Stimulated activated effector memory CD8-positive, alpha-beta T cell treated with anti-CD3 and anti-CD28 coated beads, Interleukin-12 subunit alpha, Interleukin-12 subunit beta, amount 100 ng/mL, for 72 hours (primary cell): ENCODE measurements at regions not wholly inside any gene's neighbourhood (a gene's known extent, or its start where the extent isn't known, plus 50 kb on each side); places are given as distances from the start of the nearest gene placed in this dataset.

ENCODE experiments used
- ATAC-seq: fragments of 150-1000 bp; cut with Tn5 transposase; 2 replicates; pipeline ENCODE4 v1.10.0; 2021
- DNase-seq, 2 donors: peaks; one replicate each; pipeline ENCODE4 v3.0.0; 2021 to 2022; ENCODE audit warnings: low spot score in 2 of 2
- H3K27ac Mint-ChIP-seq: one replicate; pipeline ENCODE4 v1.8.0; 2022; ENCODE audit warnings: mild to moderate bottlenecking, mixed read lengths
- H3K36me3 Mint-ChIP-seq: one replicate; pipeline ENCODE4 v1.8.0; 2022; ENCODE audit warnings: mild to moderate bottlenecking, mixed read lengths
- H3K4me1 Mint-ChIP-seq: one replicate; pipeline ENCODE4 v1.8.0; 2022; ENCODE audit warnings: mixed read lengths
- H3K4me3 Mint-ChIP-seq: one replicate; pipeline ENCODE4 v1.8.0; 2022; ENCODE audit warnings: mild to moderate bottlenecking, mixed read lengths
- H3K9me3 Mint-ChIP-seq: one replicate; pipeline ENCODE4 v1.8.0; 2022; ENCODE audit warnings: mixed read lengths

DNA sequence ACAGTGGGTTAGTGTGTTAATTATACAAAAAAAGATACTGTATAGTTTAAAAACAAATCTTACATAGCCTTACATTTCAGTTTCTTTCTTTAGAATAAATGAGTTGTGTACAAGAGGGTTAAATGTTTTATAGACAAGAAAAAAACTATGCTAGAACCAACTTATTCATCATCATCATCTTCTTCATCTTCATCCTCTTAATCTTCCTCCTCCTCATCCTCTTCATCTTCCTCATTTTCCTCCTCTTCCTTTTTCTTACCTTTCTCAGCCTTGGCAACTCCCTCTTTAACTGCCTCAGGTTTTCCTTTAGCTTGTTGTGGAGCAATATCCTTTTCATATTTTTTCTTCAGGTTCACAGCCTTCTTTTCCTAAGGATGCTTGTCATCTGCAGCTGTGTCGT lies 53.7 kb downstream of the RPS12 start:
- no peak for DNase-seq
- no peak for ATAC-seq
- H3K9me3 Mint-ChIP-seq = no peaks in the 10 kb centered on the region
- H3K4me1 Mint-ChIP-seq = no peaks in the 10 kb centered on the region
- H3K36me3 Mint-ChIP-seq = no peaks in the 10 kb centered on the region
- H3K27ac Mint-ChIP-seq = no peak overlapping the region
- no peak overlapping the region for H3K4me3 Mint-ChIP-seq

DNA sequence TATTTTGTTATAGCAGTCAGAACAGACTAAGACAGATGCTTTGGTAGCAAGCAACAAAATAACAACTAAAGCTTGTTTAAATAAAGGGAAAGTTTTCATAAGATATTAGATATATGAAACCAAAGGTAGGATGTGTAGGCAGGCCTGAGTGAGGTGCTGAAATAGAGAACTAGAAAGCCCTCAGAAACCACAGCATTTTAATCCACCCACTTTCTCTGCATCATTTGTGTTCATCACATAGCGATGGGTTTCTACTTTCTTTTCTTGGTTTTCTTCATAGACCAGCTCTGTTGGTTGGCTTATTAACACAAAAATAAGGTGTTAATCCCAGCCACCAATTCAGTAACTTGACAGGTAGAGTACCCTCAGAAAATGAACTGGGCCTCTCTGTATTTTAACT lies 58.6 kb downstream of the RPS12 start:
- H3K4me1 Mint-ChIP-seq = no peaks in the 10 kb centered on the region
- no peak for DNase-seq
- no peak overlapping the region for H3K4me3 Mint-ChIP-seq
- peak; percentile 83 for ATAC-seq
- peaks cover 6% of the 10 kb centered on the region for H3K9me3 Mint-ChIP-seq
- H3K36me3 Mint-ChIP-seq = no peaks in the 10 kb centered on the region
- no peak overlapping the region for H3K27ac Mint-ChIP-seq

DNA sequence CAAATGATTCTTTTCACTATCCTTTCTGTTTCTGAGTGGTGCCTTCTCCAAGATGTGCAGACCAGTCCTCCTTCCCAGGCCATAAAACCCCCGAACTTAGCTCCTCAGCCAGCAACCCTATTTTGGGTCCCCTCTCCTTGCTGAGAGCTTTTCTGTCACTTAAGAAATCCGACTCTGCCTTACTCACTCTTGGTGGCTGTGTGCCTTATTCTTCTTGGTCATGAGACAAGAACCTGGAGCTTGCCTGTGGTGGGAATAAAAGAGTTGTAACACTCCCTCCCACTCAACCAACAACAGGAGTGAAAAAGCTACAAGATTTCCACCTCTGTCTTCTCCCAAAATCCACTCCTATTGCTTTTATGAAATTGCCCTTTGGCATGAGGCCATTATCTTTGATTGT lies 62.6 kb downstream of the RPS12 start:
- Mint-ChIP-seq H3K4me1 (no peaks in the 10 kb centered on the region), H3K9me3 (peaks cover 6% of the 10 kb centered on the region), H3K4me3 (no peak overlapping the region), H3K27ac (no peak overlapping the region), H3K36me3 (no peaks in the 10 kb centered on the region)
- ATAC-seq (no peak), DNase-seq (no peak)

DNA sequence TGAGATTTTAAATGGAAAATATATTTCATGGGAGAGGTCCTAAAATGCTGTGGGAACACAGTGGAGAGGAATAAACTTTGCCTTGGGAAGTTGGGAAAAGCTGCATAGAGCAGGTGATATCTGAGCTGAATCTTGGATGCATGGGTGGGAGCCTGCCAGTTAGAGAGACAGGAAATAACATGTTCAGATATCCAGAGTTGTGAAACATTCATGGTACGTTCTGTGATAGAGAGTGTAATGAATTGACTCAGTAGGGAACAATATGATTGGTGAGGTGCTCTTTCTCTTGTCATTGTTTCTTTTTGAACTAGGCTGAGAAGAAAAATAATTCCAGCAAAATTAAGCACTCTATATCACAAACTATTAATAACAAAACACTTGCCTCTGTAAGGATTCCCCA lies 72.8 kb downstream of the RPS12 start:
- H3K4me3 Mint-ChIP-seq = no peak overlapping the region
- DNase-seq (no peak), ATAC-seq (peak; percentile 77)
- H3K4me1 Mint-ChIP-seq = no peaks in the 10 kb centered on the region
- peaks cover 4% of the 10 kb centered on the region for H3K9me3 Mint-ChIP-seq
- no peaks in the 10 kb centered on the region for H3K36me3 Mint-ChIP-seq
- H3K27ac Mint-ChIP-seq = no peak overlapping the region

DNA sequence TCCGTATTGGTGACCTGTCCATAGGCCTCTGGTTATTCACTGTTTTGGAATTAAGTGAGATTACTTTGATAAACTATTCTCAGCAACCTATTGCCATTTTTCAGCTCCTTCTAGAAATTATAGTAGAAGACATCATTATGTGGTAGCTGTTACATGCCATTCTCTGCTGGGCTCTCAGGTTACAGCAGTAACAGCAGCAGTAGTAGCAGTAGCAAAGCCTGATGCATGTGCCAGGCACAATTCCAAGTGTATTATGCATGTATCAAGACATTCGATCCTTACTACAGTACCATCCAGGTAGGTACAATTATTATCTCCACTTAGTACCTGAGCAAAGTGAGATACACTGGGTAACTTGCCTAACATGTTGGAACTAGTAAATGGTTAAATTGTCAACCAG lies 74.3 kb downstream of the RPS12 start:
- Mint-ChIP-seq H3K27ac (no peak overlapping the region), H3K9me3 (peaks cover 4% of the 10 kb centered on the region), H3K4me3 (no peak overlapping the region), H3K4me1 (no peaks in the 10 kb centered on the region), H3K36me3 (no peaks in the 10 kb centered on the region)
- no peak for ATAC-seq
- DNase-seq = no peak

DNA sequence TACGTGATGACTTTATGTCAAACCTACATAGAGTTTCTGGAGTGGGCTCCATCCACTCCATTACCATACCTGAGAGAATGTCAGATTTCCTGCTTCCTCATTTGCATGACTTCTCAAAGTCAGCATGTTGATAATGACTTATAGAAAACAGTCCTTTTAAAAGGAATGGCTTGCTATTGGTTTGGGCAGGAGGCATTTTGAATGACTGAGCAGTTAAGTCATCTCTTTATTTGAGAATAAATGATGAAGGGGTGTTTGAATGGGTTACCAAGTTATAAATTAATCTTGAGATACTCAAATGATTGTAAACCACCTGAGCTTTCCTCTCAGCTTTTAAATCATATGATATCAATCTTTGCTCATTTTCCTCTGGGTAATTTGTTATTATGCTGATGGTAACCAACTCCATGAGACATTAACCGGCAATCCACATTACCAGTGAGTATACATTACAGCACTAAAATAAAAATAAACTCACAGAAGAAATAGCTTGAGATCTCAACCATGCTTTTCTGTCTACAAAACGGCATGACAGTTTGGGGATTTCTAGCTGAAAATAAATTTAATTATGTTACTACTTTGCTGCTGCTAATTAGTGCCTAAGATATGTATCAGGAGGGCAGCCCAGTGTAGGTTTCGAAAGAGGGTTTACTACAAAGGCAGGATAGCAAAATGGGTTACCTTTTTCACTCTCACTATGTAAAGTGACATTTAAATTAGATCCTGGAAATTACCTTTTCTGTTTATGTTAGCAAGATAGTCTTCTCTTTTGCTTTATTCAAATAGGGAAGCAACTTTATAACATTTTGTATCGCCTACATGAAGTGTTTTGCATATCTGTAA lies 78.8 kb downstream of the RPS12 start:
- no peak for ATAC-seq
- peaks cover 4% of the 10 kb centered on the region for H3K9me3 Mint-ChIP-seq
- no peak for DNase-seq
- H3K36me3 Mint-ChIP-seq = no peaks in the 10 kb centered on the region
- H3K4me3 Mint-ChIP-seq = no peak overlapping the region
- no peak overlapping the region for H3K27ac Mint-ChIP-seq
- no peaks in the 10 kb centered on the region for H3K4me1 Mint-ChIP-seq

DNA sequence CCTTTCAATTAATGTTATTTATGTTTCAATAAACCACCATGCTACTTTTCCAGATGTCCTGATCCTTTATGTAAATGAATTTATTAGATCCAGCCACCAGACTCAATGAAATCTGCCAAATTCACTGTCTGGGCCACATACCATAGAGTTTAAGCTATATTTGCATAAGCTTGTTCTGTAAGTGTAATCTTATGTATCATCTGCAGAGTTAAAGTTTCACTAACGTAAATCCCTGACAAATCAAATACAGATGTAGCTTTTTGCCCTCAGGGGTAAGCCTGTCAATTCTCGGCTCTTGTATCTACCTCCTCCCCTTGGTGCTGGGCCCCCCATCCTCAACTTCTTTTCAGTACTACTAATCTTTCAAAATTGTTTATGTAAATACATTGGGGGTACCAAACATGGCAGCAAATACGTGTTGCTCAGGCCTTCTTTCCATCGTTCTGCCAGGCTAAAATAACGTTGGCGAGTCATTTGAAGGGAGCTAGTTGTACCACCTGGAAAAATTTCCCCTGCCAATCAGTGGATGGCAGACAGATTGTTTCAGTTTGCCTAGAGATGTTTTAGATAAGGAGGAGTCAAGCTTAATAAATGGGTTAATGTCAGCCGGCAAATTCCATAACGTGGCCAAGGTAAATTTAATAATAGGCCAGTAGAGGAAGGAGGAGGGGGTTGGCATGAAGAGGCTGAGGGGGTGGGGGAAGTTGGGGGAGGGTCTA lies 79.6 kb downstream of the RPS12 start:
- no peak overlapping the region for H3K4me3 Mint-ChIP-seq
- no peaks in the 10 kb centered on the region for H3K4me1 Mint-ChIP-seq
- no peaks in the 10 kb centered on the region for H3K36me3 Mint-ChIP-seq
- no peak for ATAC-seq
- H3K9me3 Mint-ChIP-seq = peaks cover 4% of the 10 kb centered on the region
- DNase-seq = no peak
- H3K27ac Mint-ChIP-seq = no peak overlapping the region

DNA sequence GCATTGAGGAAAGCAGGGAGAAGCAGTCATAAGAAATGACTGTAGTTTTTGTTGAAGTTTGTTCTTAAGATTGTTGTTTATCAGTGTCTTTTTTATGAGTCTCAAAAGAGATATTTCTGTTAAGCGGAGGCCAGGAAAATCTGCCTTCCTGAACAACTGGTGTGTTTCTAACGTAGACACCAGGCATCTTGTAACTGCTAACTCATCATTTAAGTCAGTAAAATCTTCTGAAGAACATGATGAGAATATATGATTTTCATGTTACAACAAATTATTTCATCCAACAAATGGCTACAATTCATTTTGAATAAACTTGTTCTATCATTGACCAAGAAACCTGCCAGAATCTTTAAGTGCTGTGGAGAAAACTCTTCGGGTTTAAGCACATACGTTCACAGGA lies 84.0 kb downstream of the RPS12 start:
- DNase-seq (no peak), ATAC-seq (no peak)
- Mint-ChIP-seq H3K27ac (no peak overlapping the region), H3K9me3 (no peaks in the 10 kb centered on the region), H3K4me1 (no peaks in the 10 kb centered on the region), H3K36me3 (no peaks in the 10 kb centered on the region), H3K4me3 (no peak overlapping the region)

DNA sequence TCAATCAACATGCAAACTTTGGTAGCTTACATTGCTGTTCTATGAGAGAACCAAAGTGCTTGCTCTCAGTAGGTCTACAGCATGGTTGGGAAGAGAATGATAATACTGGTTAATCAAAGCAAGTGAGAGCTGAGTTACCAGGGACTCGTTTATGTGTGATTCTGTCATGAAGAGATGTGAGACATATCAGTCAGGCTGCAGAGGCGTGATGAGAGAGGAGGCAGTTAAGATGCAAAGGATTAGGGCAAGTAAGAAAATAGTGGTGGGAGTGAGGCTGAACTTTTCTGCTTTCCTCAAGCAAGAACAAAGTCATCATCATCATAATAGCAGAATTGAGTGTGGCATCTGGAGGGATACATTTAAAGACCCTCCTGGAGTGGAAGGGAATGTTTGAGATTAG lies 86.5 kb downstream of the RPS12 start:
- no peak for DNase-seq
- Mint-ChIP-seq H3K9me3 (no peaks in the 10 kb centered on the region), H3K4me1 (no peaks in the 10 kb centered on the region), H3K27ac (no peak overlapping the region), H3K4me3 (no peak overlapping the region), H3K36me3 (no peaks in the 10 kb centered on the region)
- ATAC-seq = no peak

DNA sequence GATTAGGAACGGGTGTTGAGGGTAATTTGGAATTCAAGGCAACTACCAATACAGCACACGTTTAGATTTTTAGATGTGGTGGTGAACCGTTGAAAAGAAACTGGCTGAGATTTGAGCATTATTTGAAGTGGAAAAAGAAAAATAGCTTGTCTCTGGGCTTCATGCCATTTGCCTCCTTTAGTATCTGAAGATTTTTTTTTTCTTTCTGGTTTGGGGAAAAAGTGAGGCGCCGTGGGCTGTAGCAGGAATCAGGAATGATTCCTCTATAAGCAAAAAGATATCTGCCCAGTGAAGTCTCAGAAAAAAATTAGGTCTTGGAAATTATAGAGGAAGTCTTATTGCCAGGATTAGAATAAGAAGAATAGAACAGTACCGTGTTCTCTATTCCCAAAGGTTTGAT lies 88.5 kb downstream of the RPS12 start:
- no peaks in the 10 kb centered on the region for H3K4me1 Mint-ChIP-seq
- ATAC-seq (no peak), DNase-seq (no peak)
- no peak overlapping the region for H3K27ac Mint-ChIP-seq
- H3K36me3 Mint-ChIP-seq = no peaks in the 10 kb centered on the region
- H3K4me3 Mint-ChIP-seq = no peak overlapping the region
- H3K9me3 Mint-ChIP-seq = no peaks in the 10 kb centered on the region

DNA sequence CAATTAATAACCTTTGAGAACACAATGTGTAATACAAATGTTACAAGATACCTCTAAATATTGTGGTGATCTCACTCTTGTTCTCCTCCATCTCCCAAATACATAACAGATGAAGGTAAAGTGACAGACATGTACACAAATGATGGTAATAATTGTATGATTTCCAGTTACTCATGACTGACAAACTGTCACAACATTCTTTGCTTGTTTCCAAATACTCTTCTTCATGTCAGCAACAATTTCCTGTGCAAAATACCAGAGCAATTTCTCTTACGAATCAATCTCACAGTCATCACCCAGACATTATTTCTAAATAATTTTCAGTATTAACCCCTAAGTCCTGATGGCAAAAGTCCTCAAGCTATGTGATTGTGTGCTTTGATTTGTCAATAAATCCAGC lies 92.9 kb downstream of the RPS12 start:
- no peak for DNase-seq
- Mint-ChIP-seq H3K9me3 (no peaks in the 10 kb centered on the region), H3K27ac (no peak overlapping the region), H3K4me3 (no peak overlapping the region), H3K36me3 (no peaks in the 10 kb centered on the region), H3K4me1 (no peaks in the 10 kb centered on the region)
- ATAC-seq = no peak

DNA sequence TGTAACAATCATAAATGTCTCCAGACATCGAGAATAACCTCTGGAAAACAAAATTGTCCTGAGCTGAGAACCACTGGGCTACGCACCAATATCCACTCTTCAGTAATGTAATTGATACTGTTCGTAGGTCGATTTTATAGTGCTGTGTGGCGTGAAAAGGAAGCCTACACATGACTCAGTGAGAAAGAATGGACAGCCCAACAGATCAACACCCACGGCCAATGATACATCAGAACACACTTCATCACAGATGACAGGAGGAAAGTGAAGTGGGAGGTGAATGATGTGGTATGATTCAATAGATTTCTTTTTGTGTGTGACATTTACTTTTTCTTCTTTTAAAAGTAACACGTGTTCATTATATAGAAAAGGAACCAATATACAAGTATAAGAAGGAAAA lies 93.5 kb downstream of the RPS12 start:
- no peak overlapping the region for H3K4me3 Mint-ChIP-seq
- H3K9me3 Mint-ChIP-seq = no peaks in the 10 kb centered on the region
- no peak overlapping the region for H3K27ac Mint-ChIP-seq
- H3K36me3 Mint-ChIP-seq = no peaks in the 10 kb centered on the region
- no peaks in the 10 kb centered on the region for H3K4me1 Mint-ChIP-seq
- ATAC-seq (no peak), DNase-seq (no peak)

DNA sequence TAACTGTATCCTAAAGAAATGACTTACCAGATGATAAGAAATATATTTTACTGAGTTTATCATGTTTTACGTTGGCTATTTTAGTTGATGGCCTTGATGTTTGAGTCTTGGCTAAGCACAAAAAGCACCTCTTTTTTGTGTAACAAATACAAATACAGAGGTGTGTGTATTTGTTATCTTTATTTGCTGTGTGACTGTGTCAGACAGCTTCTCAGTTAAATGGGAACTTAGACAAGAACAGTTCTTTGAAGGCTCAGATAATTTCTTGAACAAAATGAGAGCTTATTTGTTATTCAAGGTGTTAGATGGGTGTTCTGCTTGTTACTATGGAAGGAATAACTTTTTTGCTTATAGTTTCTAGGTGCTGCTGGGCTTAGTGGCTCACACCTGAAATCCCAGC lies 95.4 kb downstream of the RPS12 start:
- no peak for ATAC-seq
- DNase-seq = no peak
- H3K4me3 Mint-ChIP-seq = no peak overlapping the region
- H3K27ac Mint-ChIP-seq = no peak overlapping the region
- H3K36me3 Mint-ChIP-seq = no peaks in the 10 kb centered on the region
- no peaks in the 10 kb centered on the region for H3K4me1 Mint-ChIP-seq
- H3K9me3 Mint-ChIP-seq = no peaks in the 10 kb centered on the region

DNA sequence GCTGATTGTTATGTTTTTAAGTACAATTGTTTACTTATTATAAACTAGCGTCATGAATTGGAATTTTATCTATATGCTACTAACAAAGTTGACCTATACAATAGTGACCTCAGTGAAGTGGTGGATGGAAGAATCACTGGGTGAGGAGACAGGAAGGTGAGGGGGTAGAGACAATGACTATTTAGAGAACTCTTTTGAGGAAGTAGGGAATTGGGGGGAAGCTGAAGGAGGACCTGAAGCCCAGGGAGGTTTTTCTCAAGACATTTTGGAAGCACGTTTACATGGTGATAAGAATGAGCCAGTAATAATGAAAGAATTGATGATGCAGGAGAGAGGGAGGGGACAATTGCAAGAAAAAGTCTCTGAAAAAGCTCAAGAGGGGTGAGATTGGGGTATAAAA lies 96.4 kb downstream of the RPS12 start:
- no peaks in the 10 kb centered on the region for H3K36me3 Mint-ChIP-seq
- H3K27ac Mint-ChIP-seq = no peak overlapping the region
- H3K9me3 Mint-ChIP-seq = no peaks in the 10 kb centered on the region
- DNase-seq = no peak
- no peaks in the 10 kb centered on the region for H3K4me1 Mint-ChIP-seq
- no peak overlapping the region for H3K4me3 Mint-ChIP-seq
- no peak for ATAC-seq

DNA sequence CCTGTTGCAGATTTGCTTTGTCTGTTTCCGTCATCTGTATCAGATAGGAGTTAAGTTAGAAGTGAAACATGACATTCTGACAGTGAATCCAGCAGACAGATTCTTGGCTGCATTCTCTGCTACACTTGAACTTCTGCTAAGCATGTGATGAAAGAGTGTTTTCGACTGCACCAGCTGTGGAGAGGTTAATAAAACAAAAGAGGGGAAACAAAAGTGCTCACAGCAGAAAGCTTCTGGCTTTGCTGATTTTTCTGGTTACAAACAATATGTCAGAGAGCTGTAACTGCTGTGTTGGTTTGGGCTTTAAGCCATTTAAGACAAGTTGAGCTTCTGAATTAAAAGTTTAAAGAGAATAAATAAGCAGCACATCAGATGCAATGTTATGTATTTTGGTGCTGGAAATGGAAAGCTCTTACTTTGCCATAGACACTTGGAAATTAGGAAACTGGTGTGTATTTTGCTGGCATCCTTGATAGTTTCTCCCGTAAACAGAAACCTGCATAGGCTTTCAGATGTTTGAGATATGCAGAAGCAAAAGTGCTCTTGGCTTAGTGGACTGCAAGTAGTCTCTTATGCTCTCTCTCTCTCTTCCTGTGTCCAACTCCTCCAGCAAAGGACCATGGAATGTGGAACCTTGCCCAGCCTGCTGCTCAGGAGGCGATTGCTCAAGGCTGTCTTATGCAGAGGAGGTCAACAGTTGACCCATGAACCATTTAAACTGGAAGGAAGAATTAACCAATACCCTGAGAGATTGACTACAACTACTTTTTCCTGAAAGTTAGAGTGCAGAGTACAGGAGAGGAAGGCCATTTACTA lies 104.9 kb downstream of the RPS12 start:
- Mint-ChIP-seq H3K9me3 (no peaks in the 10 kb centered on the region), H3K4me1 (no peaks in the 10 kb centered on the region), H3K4me3 (no peak overlapping the region), H3K27ac (no peak overlapping the region), H3K36me3 (no peaks in the 10 kb centered on the region)
- ATAC-seq = no peak
- no peak for DNase-seq

DNA sequence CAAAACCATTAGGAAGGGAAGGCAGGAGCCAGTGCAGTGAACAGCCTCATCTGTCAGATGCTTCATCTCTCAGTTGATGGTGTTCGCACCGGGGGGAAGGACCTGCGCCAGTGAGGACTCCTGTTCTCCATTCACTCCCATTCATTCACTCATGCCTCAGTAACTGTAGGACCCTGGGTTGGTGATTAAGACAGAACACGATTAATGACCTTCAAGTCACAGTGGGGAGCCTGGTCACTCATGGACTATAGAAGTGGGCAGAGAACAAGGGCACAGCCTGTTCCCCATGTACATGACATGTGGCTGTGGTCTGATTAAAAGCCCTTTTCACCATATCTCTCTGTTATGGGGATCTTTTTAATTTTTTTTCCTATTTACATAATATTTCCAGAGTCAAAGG lies 113.3 kb downstream of the RPS12 start:
- Mint-ChIP-seq H3K9me3 (no peaks in the 10 kb centered on the region), H3K27ac (no peak overlapping the region), H3K4me3 (no peak overlapping the region), H3K36me3 (no peaks in the 10 kb centered on the region), H3K4me1 (no peaks in the 10 kb centered on the region)
- no peak for DNase-seq
- ATAC-seq = no peak
